OCI-LY1 (cell line): ENCODE measurements at regions not wholly inside any gene's neighbourhood (a gene's known extent, or its start where the extent isn't known, plus 50 kb on each side); places are given as distances from the start of the nearest gene placed in this dataset.

Experiments used
- H2AFZ ChIP-seq: fragments of 200-600 bp; sonication (generic), shearing (Covaris generic); 2 replicates; pipeline ENCODE4 v1.6.0; 2014; ENCODE audit warnings: antibody characterized with exemption, mild to moderate bottlenecking, low read length
- H3F3A ChIP-seq: fragments of 200-600 bp; sonication (generic), shearing (Covaris generic); 2 replicates; pipeline ENCODE4 v1.6.0; 2014; ENCODE audit warnings: mild to moderate bottlenecking, antibody characterized with exemption, low read length, moderate library complexity; ENCODE audit not compliant: insufficient read depth
- H3K27ac ChIP-seq: fragments of 200-600 bp; sonication (generic); 2 replicates; pipeline ENCODE4 v1.5.1; 2014; ENCODE audit warnings: low read length, mixed run types, mild to moderate bottlenecking, low read depth; ENCODE audit not compliant: poor library complexity, severe bottlenecking
- H3K27me3 ChIP-seq: fragments of 200-600 bp; sonication (generic); 2 replicates; pipeline ENCODE4 v1.6.0; 2014; ENCODE audit warnings: antibody characterized with exemption, mild to moderate bottlenecking, low read length, moderate library complexity; ENCODE audit not compliant: insufficient read depth
- H3K36me3 ChIP-seq: fragments of 200-600 bp; sonication (generic); 2 replicates; pipeline ENCODE4 v1.6.1; 2014; ENCODE audit warnings: mild to moderate bottlenecking, antibody characterized with exemption, low read length, moderate library complexity, mixed read lengths; ENCODE audit not compliant: insufficient read depth
- H3K4me1 ChIP-seq: fragments of 200-600 bp; sonication (generic); 2 replicates; pipeline ENCODE4 v1.5.1; 2014; ENCODE audit warnings: mild to moderate bottlenecking, low read length, moderate library complexity; ENCODE audit not compliant: insufficient read depth, severe bottlenecking
- H3K4me2 ChIP-seq: fragments of 200-600 bp; sonication (generic), shearing (Covaris generic); 2 replicates; pipeline ENCODE4 v1.6.1; 2014; ENCODE audit warnings: low read length
- H3K4me3 ChIP-seq: fragments of 200-600 bp; sonication (generic); 2 replicates; pipeline ENCODE4 v1.5.1; 2014; ENCODE audit warnings: low read length, low read depth, mild to moderate bottlenecking, mixed read lengths; ENCODE audit not compliant: poor library complexity, severe bottlenecking
- H3K79me2 ChIP-seq: fragments of 200-600 bp; shearing (Covaris generic); 2 replicates; pipeline ENCODE4 v1.6.1; 2016; ENCODE audit warnings: mixed run types, low read length, mixed read lengths; ENCODE audit not compliant: insufficient read depth
- H3K9ac ChIP-seq: fragments of 200-600 bp; sonication (generic), shearing (Covaris generic); 2 replicates; pipeline ENCODE4 v1.6.1; 2014; ENCODE audit warnings: mild to moderate bottlenecking, low read length, mixed read lengths
- H3K9me2 ChIP-seq: fragments of 200-600 bp; sonication (generic), shearing (Covaris generic); 2 replicates; pipeline ENCODE4 v1.6.1; 2014; ENCODE audit warnings: low read depth, mild to moderate bottlenecking, low read length, mixed read lengths
- H3K9me3 ChIP-seq: fragments of 200-600 bp; shearing (Covaris generic); 2 replicates; pipeline ENCODE4 v1.6.1; 2014; ENCODE audit warnings: low read length, mixed read lengths
- H4K20me1 ChIP-seq: fragments of 200-600 bp; sonication (generic), shearing (Covaris generic); 2 replicates; pipeline ENCODE4 v1.6.0; 2016; ENCODE audit warnings: mild to moderate bottlenecking, low read length; ENCODE audit not compliant: insufficient read depth
- CTCF ChIP-seq: fragments of 200-600 bp; sonication (generic), shearing (Covaris generic); IDR thresholded peaks from 2 replicates; pipeline ENCODE4 v1.5.1; 2017; ENCODE audit warnings: mild to moderate bottlenecking, antibody characterized with exemption, low read length, moderate library complexity, mixed read lengths
- EZH2 ChIP-seq: fragments of 200-600 bp; sonication (generic), shearing (Covaris generic); IDR thresholded peaks from 2 replicates; pipeline ENCODE4 v1.8.0; 2017; ENCODE audit warnings: borderline replicate concordance, mixed run types, mild to moderate bottlenecking, antibody characterized with exemption, low read length, moderate library complexity, mixed read lengths

GRCh38 chr17:77331301-77331864 is 190.6 kb downstream of the SEC14L1 start:
- TF ChIP-seq CTCF: peak; percentile 90
- TF ChIP-seq EZH2: no peak
- Histone ChIP-seq H3K27me3 (0 out of 2 replicates have a peak, but pooled peaks cover 3% of the 10 kb centered on the region), H3K27ac (peak overlapping the region; percentile 87), H3K4me3 (peak overlapping the region; percentile 41), H3K9me2 (no peaks in the 10 kb centered on the region), H3K36me3 (no peaks in the 10 kb centered on the region; the same call in 1 of the 2 replicates), H3K9me3 (no peaks in the 10 kb centered on the region; the same call in 1 of the 2 replicates), H3K4me1 (peaks cover 32% of the 10 kb centered on the region), H3K79me2 (0 out of 2 replicates have a peak, but pooled peaks cover 4% of the 10 kb centered on the region), H4K20me1 (no peaks in the 10 kb centered on the region), H3K4me2 (peak overlapping the region; percentile 76), H3K9ac (peak overlapping the region; percentile 48), H3F3A (peaks cover 15% of the 10 kb centered on the region; the same call in 1 of the 2 replicates), H2AFZ (no peak overlapping the region)

GRCh38 chr17:77332034-77332971 is 191.5 kb downstream of the SEC14L1 start:
- Histone ChIP-seq H3K9me2 (no peaks in the 10 kb centered on the region), H3K27me3 (0 out of 2 replicates have a peak, but pooled peaks cover under 1% of the 10 kb centered on the region), H4K20me1 (no peaks in the 10 kb centered on the region), H3K36me3 (no peaks in the 10 kb centered on the region; the same call in 1 of the 2 replicates), H3K9me3 (no peaks in the 10 kb centered on the region; the same call in none of the 2 replicates), H3K4me2 (peak overlapping the region; percentile 76), H3K79me2 (0 out of 2 replicates have a peak, but pooled peaks cover 4% of the 10 kb centered on the region), H3K4me3 (peak overlapping the region; percentile 41), H3K27ac (peak overlapping the region; percentile 87), H3F3A (peaks cover 15% of the 10 kb centered on the region; the same call in 1 of the 2 replicates), H3K4me1 (peaks cover 32% of the 10 kb centered on the region), H2AFZ (no peak overlapping the region), H3K9ac (peak overlapping the region; percentile 48; the same call in 1 of the 2 replicates)
- no peak for TF ChIP-seq CTCF
- no peak for TF ChIP-seq EZH2

GRCh38 chr17:77332981-77333685 is 192.4 kb downstream of the SEC14L1 start:
- H3K4me3 ChIP-seq: no peak overlapping the region
- H3K27me3 ChIP-seq: no peaks in the 10 kb centered on the region
- H3K9me3 ChIP-seq: no peaks in the 10 kb centered on the region; the same call in none of the 2 replicates
- H2AFZ ChIP-seq: no peak overlapping the region
- H3K9ac ChIP-seq: no peak overlapping the region
- no peaks in the 10 kb centered on the region for H3K9me2 ChIP-seq
- H3K27ac ChIP-seq: peak overlapping the region; percentile 87
- H3K4me1 ChIP-seq: peaks cover 28% of the 10 kb centered on the region
- 0 out of 2 replicates have a peak, but pooled peaks cover 4% of the 10 kb centered on the region for H3K79me2 ChIP-seq
- H3K4me2 ChIP-seq: peak overlapping the region; percentile 76; the same call in 1 of the 2 replicates
- no peaks in the 10 kb centered on the region; the same call in 1 of the 2 replicates for H3K36me3 ChIP-seq
- no peaks in the 10 kb centered on the region for H4K20me1 ChIP-seq
- peaks cover 15% of the 10 kb centered on the region; the same call in 1 of the 2 replicates for H3F3A ChIP-seq
- TF ChIP-seq CTCF: no peak
- TF ChIP-seq EZH2: no peak
